ENCODE measurements at regions not wholly inside any gene's neighbourhood (a gene's known extent, or its start where the extent isn't known, plus 50 kb on each side); places are given as distances from the start of the nearest gene placed in this dataset.

GRCh38 chr18:10085876-10086275 is 172.1 kb downstream of the VAPA start:
- ChIA-PET CTCF (no interaction called here), POLR2A (no interaction called here)
- intact Hi-C loops (cut with micrococcal nuclease; ENCODE audit: unreplicated experiment) (no loop called here), in situ Hi-C loops (cut with HindIII; ENCODE audit: low pct_unique_long_range_greater_than_20kb, low sequenced_read_pairs) (no loop called here)
- H3K9me3 ChIP-seq (ENCODE audit: control insufficient read depth, insufficient read depth, low read depth, low read length), result peaks cover 7% of the 10 kb centered on the region
- peaks cover 2% of the 10 kb centered on the region; the same call in 1 of the 2 replicates for H3K27me3 ChIP-seq (ENCODE audit: control insufficient read depth, insufficient read depth, low read length)
- TF ChIP-seq REST (IDR thresholded peaks at IDR 0.05; ENCODE audit: insufficient read depth in 1 of 2, low read depth in 2 of 2, low read length in 1 of 2) (no peak), SIN3A (IDR thresholded peaks at IDR 0.05; ENCODE audit: borderline replicate concordance, insufficient read depth, low read depth, low read length) (no peak), POLR2AphosphoS5 (IDR thresholded peaks at IDR 0.05; ENCODE audit: low read depth, low read length) (no peak), TCF7L2 (IDR thresholded peaks at IDR 0.05; ENCODE audit: low read depth, low read length) (no peak)
- TF ChIP-seq, protein P1, sequence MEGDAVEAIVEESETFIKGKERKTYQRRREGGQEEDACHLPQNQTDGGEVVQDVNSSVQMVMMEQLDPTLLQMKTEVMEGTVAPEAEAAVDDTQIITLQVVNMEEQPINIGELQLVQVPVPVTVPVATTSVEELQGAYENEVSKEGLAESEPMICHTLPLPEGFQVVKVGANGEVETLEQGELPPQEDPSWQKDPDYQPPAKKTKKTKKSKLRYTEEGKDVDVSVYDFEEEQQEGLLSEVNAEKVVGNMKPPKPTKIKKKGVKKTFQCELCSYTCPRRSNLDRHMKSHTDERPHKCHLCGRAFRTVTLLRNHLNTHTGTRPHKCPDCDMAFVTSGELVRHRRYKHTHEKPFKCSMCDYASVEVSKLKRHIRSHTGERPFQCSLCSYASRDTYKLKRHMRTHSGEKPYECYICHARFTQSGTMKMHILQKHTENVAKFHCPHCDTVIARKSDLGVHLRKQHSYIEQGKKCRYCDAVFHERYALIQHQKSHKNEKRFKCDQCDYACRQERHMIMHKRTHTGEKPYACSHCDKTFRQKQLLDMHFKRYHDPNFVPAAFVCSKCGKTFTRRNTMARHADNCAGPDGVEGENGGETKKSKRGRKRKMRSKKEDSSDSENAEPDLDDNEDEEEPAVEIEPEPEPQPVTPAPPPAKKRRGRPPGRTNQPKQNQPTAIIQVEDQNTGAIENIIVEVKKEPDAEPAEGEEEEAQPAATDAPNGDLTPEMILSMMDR (IDR thresholded peaks at IDR 0.05), result no peak
- no peak overlapping the region for H3K27ac ChIP-seq (ENCODE audit: low read length)
- H3K4me1 ChIP-seq (ENCODE audit: control insufficient read depth, insufficient read depth, low read length), result no peaks in the 10 kb centered on the region
- no peaks in the 10 kb centered on the region for H3K36me3 ChIP-seq (ENCODE audit: control insufficient read depth, insufficient read depth, low read length)
- ATAC-seq, result no peak
- no TSS peak for BruUV-seq (replicated peaks)
- no peak overlapping the region for H3K4me3 ChIP-seq (ENCODE audit: low read depth in 2 of 2, low read length in 2 of 2)
- no peak for DNase-seq (ENCODE audit: low read depth, low spot score)

DNA sequence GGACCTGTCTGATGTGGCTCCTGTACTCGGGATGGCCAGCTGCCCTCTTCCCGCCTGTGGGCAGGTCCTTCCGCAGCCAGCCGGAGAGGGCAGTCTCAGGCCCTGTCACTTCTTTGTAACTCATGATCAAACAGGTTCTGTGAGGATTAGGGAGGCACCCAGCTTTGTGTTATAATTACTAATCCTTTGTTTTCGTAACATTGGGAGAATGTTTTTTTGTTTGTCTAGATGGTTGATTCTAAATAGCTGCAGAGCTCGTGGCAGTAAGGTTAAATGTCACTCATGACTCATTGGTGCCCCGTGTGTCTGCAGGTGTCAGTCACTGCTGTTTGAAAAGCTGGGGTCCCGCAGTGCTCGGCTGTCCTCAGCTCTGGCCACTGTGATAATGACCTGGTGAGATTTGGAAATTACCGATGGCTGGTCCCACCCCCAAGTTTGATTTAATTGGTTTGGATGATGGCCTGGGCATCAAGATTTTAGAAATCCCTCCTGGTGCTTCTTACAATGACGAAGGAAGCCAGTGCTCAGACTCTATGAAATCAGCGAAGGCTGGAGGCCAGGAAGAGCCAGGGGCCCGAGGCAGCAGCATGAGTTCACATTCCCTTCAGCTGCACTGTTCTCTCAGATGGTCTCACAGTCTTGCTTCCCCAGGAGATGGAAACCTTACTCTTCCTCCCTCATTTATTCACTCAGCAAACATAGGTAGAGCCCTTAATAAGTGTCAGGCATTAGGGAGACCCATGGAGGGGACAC is 172.8 kb downstream of the VAPA start:
- intact Hi-C loops (cut with micrococcal nuclease; ENCODE audit: unreplicated experiment), result no loop called here
- ChIA-PET POLR2A (no interaction called here), CTCF (no interaction called here)

More for the DNA sequence above, 172.8 kb downstream of the VAPA start:
- Histone ChIP-seq H3K36me3 (ENCODE audit: control insufficient read depth, insufficient read depth, low read length) (no peaks in the 10 kb centered on the region), H3K9me3 (ENCODE audit: control insufficient read depth, insufficient read depth, low read depth, low read length) (peaks cover 7% of the 10 kb centered on the region), H3K4me3 (ENCODE audit: low read depth in 2 of 2, low read length in 2 of 2) (no peak overlapping the region), H3K27me3 (ENCODE audit: control insufficient read depth, insufficient read depth, low read length) (peaks cover 2% of the 10 kb centered on the region; the same call in 1 of the 2 replicates), H3K4me1 (ENCODE audit: control insufficient read depth, insufficient read depth, low read length) (no peaks in the 10 kb centered on the region), H3K27ac (ENCODE audit: low read length) (no peak overlapping the region)
- ATAC-seq, result no peak
- BruUV-seq (replicated peaks), result no TSS peak
- no peak for DNase-seq (ENCODE audit: low read depth, low spot score)
- in situ Hi-C loops (cut with HindIII; ENCODE audit: low pct_unique_long_range_greater_than_20kb, low sequenced_read_pairs), result no loop called here
- TF ChIP-seq SIN3A (IDR thresholded peaks at IDR 0.05; ENCODE audit: borderline replicate concordance, insufficient read depth, low read depth, low read length) (no peak), TCF7L2 (IDR thresholded peaks at IDR 0.05; ENCODE audit: low read depth, low read length) (no peak), REST (IDR thresholded peaks at IDR 0.05; ENCODE audit: insufficient read depth in 1 of 2, low read depth in 2 of 2, low read length in 1 of 2) (no peak), POLR2AphosphoS5 (IDR thresholded peaks at IDR 0.05; ENCODE audit: low read depth, low read length) (no peak)
- TF ChIP-seq, protein P1 (IDR thresholded peaks at IDR 0.05), result no peak

Data from Panc1 (cell line).